WTC11 (cell line): ENCODE measurements at regions not wholly inside any gene's neighbourhood (a gene's known extent, or its start where the extent isn't known, plus 50 kb on each side); places are given as distances from the start of the nearest gene placed in this dataset.

ENCODE experiments used
- ATAC-seq: fragments of 200-7000 bp; cut with Tn5 transposase; 2 replicates; pipeline ENCODE4 v1.10.0; 2021; ENCODE audit warnings: mild to moderate bottlenecking, moderate library complexity
- CTCF ChIA-PET: fragments of 300-600 bp; sonication (Branson Sonifier 250); formaldehyde crosslinking; loops from one replicate; lab custom pipeline; 2021; ENCODE audit warnings: antibody characterized with exemption; lab: Charles Lee
- POLR2A ChIA-PET: fragments of 350-600 bp; sonication (Branson Sonifier 250); formaldehyde crosslinking; loops from one replicate; lab custom pipeline; 2021; ENCODE audit warnings: antibody characterized with exemption; lab: Charles Lee
- DNase-seq: peaks from one replicate; pipeline ENCODE4 v3.0.0; 2021; ENCODE audit warnings: low spot score
- H3K27ac Mint-ChIP-seq: 2 replicates; pipeline ENCODE4 v1.8.0; 2021; ENCODE audit warnings: mixed read lengths
- H3K27me3 Mint-ChIP-seq: 2 replicates; pipeline ENCODE4 v1.8.0; 2021; ENCODE audit warnings: low read depth, mild to moderate bottlenecking, moderate library complexity, mixed read lengths
- H3K36me3 Mint-ChIP-seq: 2 replicates; pipeline ENCODE4 v1.8.0; 2021; ENCODE audit warnings: mixed read lengths
- H3K4me1 Mint-ChIP-seq: 2 replicates; pipeline ENCODE4 v1.8.0; 2022; ENCODE audit warnings: mixed read lengths
- H3K4me3 Mint-ChIP-seq: 2 replicates; pipeline ENCODE4 v1.8.0; 2021; ENCODE audit warnings: mild to moderate bottlenecking, moderate library complexity, mixed read lengths
- H3K9me3 Mint-ChIP-seq: 2 replicates; pipeline ENCODE4 v1.8.0; 2021; ENCODE audit warnings: mixed read lengths
- AR ChIP-seq: fragments of 250-450 bp; sonication (Bioruptor Pico); IDR thresholded peaks from 2 replicates; pipeline ENCODE4 v1.9.0; 2021; ENCODE audit warnings: mild to moderate bottlenecking
- ATF1 ChIP-seq: sonication (generic); formaldehyde crosslinking; IDR thresholded peaks from 2 replicates; pipeline ENCODE4 v1.8.1; 2023; ENCODE audit warnings: mild to moderate bottlenecking, moderate library complexity, missing genetic modification reagents
- ATF2 ChIP-seq: sonication (generic); formaldehyde crosslinking; IDR thresholded peaks from 2 replicates; pipeline ENCODE4 v1.8.1; 2022; ENCODE audit warnings: low read depth, missing genetic modification reagents, borderline replicate concordance
- ELF4 ChIP-seq: sonication (generic); formaldehyde crosslinking; IDR thresholded peaks from 2 replicates; pipeline ENCODE4 v1.8.1; 2022; ENCODE audit warnings: low read depth, mild to moderate bottlenecking, moderate library complexity, missing genetic modification reagents
- ESRRA ChIP-seq: sonication (generic); formaldehyde crosslinking; IDR thresholded peaks from 2 replicates; pipeline ENCODE4 v1.8.1; 2022; ENCODE audit warnings: mild to moderate bottlenecking, missing genetic modification reagents, borderline replicate concordance
- GABPB1 ChIP-seq: sonication (generic); formaldehyde crosslinking; IDR thresholded peaks from 2 replicates; pipeline ENCODE4 v1.8.1; 2023; ENCODE audit warnings: mild to moderate bottlenecking, missing genetic modification reagents
- HMGA2 ChIP-seq: fragments of 250-450 bp; sonication (Bioruptor Pico); IDR thresholded peaks from 2 replicates; pipeline ENCODE4 v1.4.0; 2021; ENCODE audit warnings: mild to moderate bottlenecking, moderate library complexity
- MLX ChIP-seq: sonication (generic); formaldehyde crosslinking; IDR thresholded peaks from 2 replicates; pipeline ENCODE4 v1.8.1; 2023; ENCODE audit warnings: mild to moderate bottlenecking, missing genetic modification reagents, moderate library complexity
- NFATC4 ChIP-seq: fragments of 250-450 bp; sonication (Bioruptor Pico); IDR thresholded peaks from 2 replicates; pipeline ENCODE4 v1.9.0; 2021; ENCODE audit warnings: mild to moderate bottlenecking
- NR2C2 ChIP-seq: sonication (generic); formaldehyde crosslinking; IDR thresholded peaks from 2 replicates; pipeline ENCODE4 v1.8.0; 2022; ENCODE audit warnings: mild to moderate bottlenecking, missing genetic modification reagents
- RELA ChIP-seq: sonication (generic); formaldehyde crosslinking; IDR thresholded peaks from 2 replicates; pipeline ENCODE4 v1.8.1; 2022; ENCODE audit warnings: missing genetic modification reagents, mild to moderate bottlenecking, borderline replicate concordance
- TEAD4 ChIP-seq: sonication (generic); formaldehyde crosslinking; IDR thresholded peaks from 2 replicates; pipeline ENCODE4 v1.8.0; 2022; ENCODE audit warnings: mild to moderate bottlenecking, missing genetic modification reagents
- TP53 ChIP-seq: sonication (generic); formaldehyde crosslinking; IDR thresholded peaks from 2 replicates; pipeline ENCODE4 v1.8.1; 2023; ENCODE audit warnings: mild to moderate bottlenecking, missing genetic modification reagents
- ZNF138 ChIP-seq: sonication (generic); formaldehyde crosslinking; conservative IDR thresholded peaks from 2 replicates; pipeline ENCODE4 v1.8.1; 2022; ENCODE audit warnings: mild to moderate bottlenecking, moderate library complexity, missing genetic modification reagents
- ZNF317 ChIP-seq: sonication (generic); formaldehyde crosslinking; IDR thresholded peaks from 2 replicates; pipeline ENCODE4 v1.8.1; 2023; ENCODE audit warnings: low read depth, mild to moderate bottlenecking, moderate library complexity, missing genetic modification reagents, borderline replicate concordance
- TF ChIP-seq, protein P1 (sequence below): sonication (generic); formaldehyde crosslinking; IDR thresholded peaks from 2 replicates; pipeline ENCODE4 v1.8.0; 2022; ENCODE audit warnings: mild to moderate bottlenecking, missing genetic modification reagents
- TF ChIP-seq, protein P2 (sequence below): sonication (generic); formaldehyde crosslinking; IDR thresholded peaks from 2 replicates; pipeline ENCODE4 v1.8.0; 2023; ENCODE audit warnings: mild to moderate bottlenecking, missing genetic modification reagents

GRCh38 chr4:26004290-26004689 is 90.3 kb downstream of the SMIM20 start (continued):
- TF ChIP-seq NFATC4 (CRISPR knock-in tag) (no peak), ZNF317 (CRISPR knock-in tag) (no peak), AR (CRISPR knock-in tag) (no peak), ATF2 (CRISPR knock-in tag) (no peak), TP53 (no peak), ZNF138 (CRISPR knock-in tag) (no peak), ESRRA (no peak), TEAD4 (CRISPR knock-in tag) (no peak), RELA (CRISPR knock-in tag) (no peak)
- TF ChIP-seq, protein P1, sequence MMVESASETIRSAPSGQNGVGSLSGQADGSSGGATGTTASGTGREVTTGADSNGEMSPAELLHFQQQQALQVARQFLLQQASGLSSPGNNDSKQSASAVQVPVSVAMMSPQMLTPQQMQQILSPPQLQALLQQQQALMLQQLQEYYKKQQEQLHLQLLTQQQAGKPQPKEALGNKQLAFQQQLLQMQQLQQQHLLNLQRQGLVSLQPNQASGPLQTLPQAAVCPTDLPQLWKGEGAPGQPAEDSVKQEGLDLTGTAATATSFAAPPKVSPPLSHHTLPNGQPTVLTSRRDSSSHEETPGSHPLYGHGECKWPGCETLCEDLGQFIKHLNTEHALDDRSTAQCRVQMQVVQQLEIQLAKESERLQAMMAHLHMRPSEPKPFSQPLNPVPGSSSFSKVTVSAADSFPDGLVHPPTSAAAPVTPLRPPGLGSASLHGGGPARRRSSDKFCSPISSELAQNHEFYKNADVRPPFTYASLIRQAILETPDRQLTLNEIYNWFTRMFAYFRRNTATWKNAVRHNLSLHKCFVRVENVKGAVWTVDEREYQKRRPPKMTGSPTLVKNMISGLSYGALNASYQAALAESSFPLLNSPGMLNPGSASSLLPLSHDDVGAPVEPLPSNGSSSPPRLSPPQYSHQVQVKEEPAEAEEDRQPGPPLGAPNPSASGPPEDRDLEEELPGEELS (CRISPR knock-in tag), result no peak

DNA sequence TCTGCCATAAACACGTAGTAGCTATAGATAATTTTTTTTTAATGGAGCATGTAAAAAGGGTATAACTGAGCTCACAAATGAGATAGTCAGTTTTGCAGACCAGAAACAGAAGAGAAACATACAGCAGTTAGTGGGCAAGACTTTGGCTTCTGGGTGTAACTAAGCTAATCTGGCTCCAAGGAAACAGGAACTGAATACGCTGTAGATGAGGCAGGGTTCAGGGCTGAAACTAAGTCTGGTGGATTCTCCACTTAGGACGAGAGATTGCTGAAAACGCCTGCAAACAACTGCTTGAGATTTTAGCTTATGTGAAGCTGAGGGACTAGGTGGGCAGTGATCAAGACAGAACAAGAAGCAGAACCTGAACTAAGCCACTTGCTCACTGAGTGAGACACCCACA is 91.7 kb downstream of the SMIM20 start:
- no peaks in the 10 kb centered on the region for H3K4me1 Mint-ChIP-seq
- DNase-seq (no peak), ATAC-seq (no peak)
- H3K9me3 Mint-ChIP-seq, result peaks cover 35% of the 10 kb centered on the region
- H3K27ac Mint-ChIP-seq, result no peak overlapping the region
- no peaks in the 10 kb centered on the region; the same call in 1 of the 2 replicates for H3K27me3 Mint-ChIP-seq
- TF ChIP-seq GABPB1 (CRISPR knock-in tag) (no peak), MLX (CRISPR knock-in tag) (no peak), HMGA2 (CRISPR knock-in tag) (no peak), ATF1 (no peak), ELF4 (CRISPR knock-in tag) (no peak), NR2C2 (no peak)
- TF ChIP-seq, protein P2, sequence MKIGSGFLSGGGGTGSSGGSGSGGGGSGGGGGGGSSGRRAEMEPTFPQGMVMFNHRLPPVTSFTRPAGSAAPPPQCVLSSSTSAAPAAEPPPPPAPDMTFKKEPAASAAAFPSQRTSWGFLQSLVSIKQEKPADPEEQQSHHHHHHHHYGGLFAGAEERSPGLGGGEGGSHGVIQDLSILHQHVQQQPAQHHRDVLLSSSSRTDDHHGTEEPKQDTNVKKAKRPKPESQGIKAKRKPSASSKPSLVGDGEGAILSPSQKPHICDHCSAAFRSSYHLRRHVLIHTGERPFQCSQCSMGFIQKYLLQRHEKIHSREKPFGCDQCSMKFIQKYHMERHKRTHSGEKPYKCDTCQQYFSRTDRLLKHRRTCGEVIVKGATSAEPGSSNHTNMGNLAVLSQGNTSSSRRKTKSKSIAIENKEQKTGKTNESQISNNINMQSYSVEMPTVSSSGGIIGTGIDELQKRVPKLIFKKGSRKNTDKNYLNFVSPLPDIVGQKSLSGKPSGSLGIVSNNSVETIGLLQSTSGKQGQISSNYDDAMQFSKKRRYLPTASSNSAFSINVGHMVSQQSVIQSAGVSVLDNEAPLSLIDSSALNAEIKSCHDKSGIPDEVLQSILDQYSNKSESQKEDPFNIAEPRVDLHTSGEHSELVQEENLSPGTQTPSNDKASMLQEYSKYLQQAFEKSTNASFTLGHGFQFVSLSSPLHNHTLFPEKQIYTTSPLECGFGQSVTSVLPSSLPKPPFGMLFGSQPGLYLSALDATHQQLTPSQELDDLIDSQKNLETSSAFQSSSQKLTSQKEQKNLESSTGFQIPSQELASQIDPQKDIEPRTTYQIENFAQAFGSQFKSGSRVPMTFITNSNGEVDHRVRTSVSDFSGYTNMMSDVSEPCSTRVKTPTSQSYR (CRISPR knock-in tag), result no peak
- peaks cover 17% of the 10 kb centered on the region for H3K36me3 Mint-ChIP-seq
- CTCF ChIA-PET, result interaction anchor here (1.2 to 3.4 kb wide), 4 partner anchors 12 to 156 kb away, joined by 3 to 16 read pairs (median 4); no protein-coding TSS in a partner anchor
- POLR2A ChIA-PET, result no interaction called here
- no peak overlapping the region for H3K4me3 Mint-ChIP-seq
